Myocyte (in vitro differentiated cells): ENCODE measurements at regions not wholly inside any gene's neighbourhood (a gene's known extent, or its start where the extent isn't known, plus 50 kb on each side); places are given as distances from the start of the nearest gene placed in this dataset.

Experiments
- DNase-seq: peaks from one replicate; pipeline ENCODE4 v3.0.0-alpha.2; 2012; ENCODE audit warnings: low read depth

- DNase-seq: no peak
Measured at GRCh38 chr11:112460141-112460540, 199.5 kb upstream of the PLET1 start.

GRCh38 chr11:112464949-112465348, 204.3 kb upstream of the PLET1 start:
- no peak for DNase-seq

GRCh38 chr11:112465433-112466024, 204.9 kb upstream of the PLET1 start:
- DNase-seq: no peak

- peak; percentile 19 for DNase-seq
Measured at GRCh38 chr11:112467721-112468120, 207.1 kb upstream of the PLET1 start.

GRCh38 chr11:112469376-112469775, 208.7 kb upstream of the PLET1 start:
- DNase-seq: no peak

GRCh38 chr11:112470355-112470754, 209.7 kb upstream of the PLET1 start:
- no peak for DNase-seq

GRCh38 chr11:112471731-112472130, 211.1 kb upstream of the PLET1 start:
- DNase-seq: no peak

- no peak for DNase-seq
Measured at GRCh38 chr11:112477152-112477551, 216.5 kb upstream of the PLET1 start.

GRCh38 chr11:112477581-112478317, 217.1 kb upstream of the PLET1 start:
- DNase-seq: no peak

GRCh38 chr11:112478806-112479205, 218.1 kb upstream of the PLET1 start:
- DNase-seq: no peak

- no peak for DNase-seq
Measured at GRCh38 chr11:112481431-112481830, 220.8 kb upstream of the PLET1 start.

- no peak for DNase-seq
Measured at GRCh38 chr11:112481893-112482292, 221.2 kb upstream of the PLET1 start.

GRCh38 chr11:112485280-112485679, 224.6 kb upstream of the PLET1 start:
- peak; percentile 27 for DNase-seq

GRCh38 chr11:112497826-112498225, 237.2 kb upstream of the PLET1 start:
- no peak for DNase-seq

- no peak for DNase-seq
Measured at GRCh38 chr11:112498701-112499100, 238.0 kb upstream of the PLET1 start.

GRCh38 chr11:112499153-112499880, 238.7 kb upstream of the PLET1 start:
- no peak for DNase-seq

GRCh38 chr11:112499881-112500204, 239.2 kb upstream of the PLET1 start:
- no peak for DNase-seq

GRCh38 chr11:112503410-112503809, 242.8 kb upstream of the PLET1 start:
- no peak for DNase-seq

- DNase-seq: no peak
Measured at GRCh38 chr11:112504056-112504455, 243.4 kb upstream of the PLET1 start.

- no peak for DNase-seq
Measured at GRCh38 chr11:112506852-112507251, 246.2 kb upstream of the PLET1 start.

GRCh38 chr11:112507281-112507680, 246.6 kb upstream of the PLET1 start:
- DNase-seq: no peak

- DNase-seq: no peak
Measured at GRCh38 chr11:112508750-112509149, 248.1 kb upstream of the PLET1 start.

- DNase-seq: peak; percentile 32
Measured at GRCh38 chr11:112509300-112509699, 248.6 kb upstream of the PLET1 start.
